ENCODE measurements at regions not wholly inside any gene's neighbourhood (a gene's known extent, or its start where the extent isn't known, plus 50 kb on each side); places are given as distances from the start of the nearest gene placed in this dataset.

GRCh38 chr15:62618846-62619504, 423.6 kb upstream of the TPM1 start:
- no peak for DNase-seq

DNA sequence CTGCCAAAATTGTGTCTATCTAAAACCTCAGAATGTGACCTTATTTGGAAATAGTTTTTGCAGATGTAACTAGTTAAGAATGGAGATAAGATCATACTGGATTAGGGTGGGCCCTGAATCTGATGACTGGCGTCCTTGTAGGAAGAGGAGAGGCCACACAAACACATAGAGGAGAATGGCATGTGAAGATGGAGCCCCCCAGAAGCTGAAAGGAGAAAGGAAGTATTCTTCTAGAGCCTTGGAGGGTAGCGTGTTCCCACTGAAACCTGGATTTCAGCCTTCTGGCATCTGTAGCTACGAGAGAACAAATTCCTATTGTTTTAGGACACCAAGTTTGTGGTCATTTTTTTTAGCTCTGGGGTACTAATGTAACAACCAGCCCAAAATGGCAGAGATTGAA, 423.0 kb upstream of the TPM1 start:
- DNase-seq = no peak

GRCh38 chr15:62622775-62623174, 419.8 kb upstream of the TPM1 start:
- no peak for DNase-seq

DNA sequence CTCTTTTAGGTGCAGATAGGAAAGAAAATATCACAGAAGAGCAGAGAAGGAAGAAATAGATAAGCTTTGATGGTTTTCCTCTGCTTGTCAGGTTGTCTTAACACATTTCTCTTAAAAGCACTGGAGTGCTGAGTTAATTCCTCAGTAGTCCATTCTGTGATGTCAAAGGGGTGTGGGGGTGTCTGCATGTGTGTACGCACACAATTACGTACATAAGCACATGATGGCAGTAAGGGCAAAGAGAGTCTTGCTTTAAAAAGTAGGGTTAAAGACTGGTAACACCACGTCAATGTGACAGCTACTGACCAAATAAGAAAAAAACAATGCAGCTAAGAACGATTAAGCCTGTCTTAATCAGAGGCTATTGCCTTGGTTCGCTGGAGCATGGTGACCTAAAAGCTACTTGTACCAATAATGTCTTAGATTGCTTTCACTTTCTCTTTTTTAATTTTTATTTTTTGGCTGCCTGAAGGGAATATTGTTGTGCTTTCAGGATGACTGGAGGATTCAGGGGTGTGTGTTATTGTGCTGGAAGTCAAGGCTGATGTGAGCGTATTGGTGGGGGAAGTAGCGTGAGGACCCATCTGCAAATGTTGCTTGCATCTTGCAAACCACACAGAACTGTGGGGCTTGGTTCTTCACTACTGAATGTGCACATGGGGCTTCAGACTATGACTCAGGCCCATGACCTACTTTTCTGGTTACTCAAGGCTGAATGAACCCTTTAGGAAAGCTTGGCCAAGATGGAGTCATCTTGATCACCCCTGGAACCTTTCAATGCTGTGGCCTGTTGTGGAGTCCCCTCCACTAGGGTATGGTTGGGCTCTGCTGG, 417.8 kb upstream of the TPM1 start:
- DNase-seq = no peak

- DNase-seq = no peak
These were observed 417.0 kb upstream of the TPM1 start for GRCh38 chr15:62625429-62626033.

DNA sequence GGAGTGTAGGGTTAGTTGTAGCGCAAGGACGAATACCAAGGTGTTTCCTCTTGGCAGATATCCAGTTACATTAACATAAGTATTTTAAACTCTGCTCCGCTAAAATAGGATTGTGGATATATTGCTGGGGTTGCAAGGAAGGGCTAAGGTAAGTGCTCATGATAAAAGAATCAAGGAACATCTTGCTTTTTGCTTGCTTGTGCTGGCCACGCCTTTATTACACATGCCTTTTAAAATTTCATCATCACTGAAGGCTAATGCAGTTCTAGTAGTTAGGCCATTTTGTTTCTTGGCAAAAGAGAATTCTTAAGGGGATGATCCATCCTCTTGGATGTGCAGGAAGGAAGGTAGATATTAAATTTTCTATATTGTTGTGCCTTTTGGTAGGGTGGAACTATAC, 415.6 kb upstream of the TPM1 start:
- no peak for DNase-seq

GRCh38 chr15:62631076-62631724, 411.3 kb upstream of the TPM1 start:
- DNase-seq = no peak

GRCh38 chr15:62636823-62637573, 405.5 kb upstream of the TPM1 start:
- DNase-seq = no peak

DNA sequence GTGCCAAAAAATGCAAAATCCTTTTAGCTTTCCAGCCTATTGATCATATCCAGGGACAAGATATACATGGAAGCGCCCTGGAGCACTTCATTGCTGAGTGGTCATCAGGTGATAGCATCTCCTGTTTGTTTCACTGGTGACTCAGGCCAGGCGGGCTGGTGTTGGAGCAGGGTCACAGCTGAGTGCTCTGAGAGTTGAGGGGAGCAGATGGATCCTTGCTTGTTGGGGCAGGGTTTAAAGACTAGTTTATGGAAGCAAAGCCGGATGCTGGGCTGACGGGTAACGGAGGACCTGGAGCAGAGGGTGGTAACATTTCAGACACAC, 405.0 kb upstream of the TPM1 start:
- DNase-seq = no peak

DNA sequence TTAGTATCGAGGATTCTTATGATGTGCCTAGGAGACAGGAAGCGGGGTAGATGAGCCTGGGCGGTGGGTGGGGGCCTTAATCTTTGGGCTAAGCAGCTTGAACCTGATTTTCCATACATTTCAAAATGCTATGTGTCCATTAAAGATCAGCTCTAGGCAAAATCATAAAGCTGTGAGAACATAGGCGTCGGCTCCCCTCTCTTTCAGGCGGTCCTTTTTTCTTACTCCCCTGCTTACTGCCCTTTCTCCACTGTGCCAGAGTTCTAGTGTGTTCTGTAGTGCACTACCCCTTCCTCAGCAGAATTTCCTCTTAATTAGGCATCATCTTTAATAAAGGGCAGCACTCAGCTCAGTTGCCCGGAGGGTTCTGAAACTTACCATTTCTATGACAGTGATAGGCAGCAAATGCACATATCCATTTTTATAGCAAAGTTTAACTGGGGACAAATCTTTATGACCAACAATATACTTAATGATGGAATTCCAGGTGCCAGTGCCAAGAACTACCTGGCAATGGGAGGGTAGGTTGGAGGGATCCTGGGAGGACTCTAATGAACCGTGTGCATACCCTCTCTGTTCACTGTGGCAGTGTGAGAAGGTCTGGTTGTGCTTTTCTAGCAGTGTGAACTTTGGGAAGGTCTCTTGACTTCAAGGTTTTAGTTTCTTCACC, 404.5 kb upstream of the TPM1 start:
- DNase-seq = no peak

DNA sequence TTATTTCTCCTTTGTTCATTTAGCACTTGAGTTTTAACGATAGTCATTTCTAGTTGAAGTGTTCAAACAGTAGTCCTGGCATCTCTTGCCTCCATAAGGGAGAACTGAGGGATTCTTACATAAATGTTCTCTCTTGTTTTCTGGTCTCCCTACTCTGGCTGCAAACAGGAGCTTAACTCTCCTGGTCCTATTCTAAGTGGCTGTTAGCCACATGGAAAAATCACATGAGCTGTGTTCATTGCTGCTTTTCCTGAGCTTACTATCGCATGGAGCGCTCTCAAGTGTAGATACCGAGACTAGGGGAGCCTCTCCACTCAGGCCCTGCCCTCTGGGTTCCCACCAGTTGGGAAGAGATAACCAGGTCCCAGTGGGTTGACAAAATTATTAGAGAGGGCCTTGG, 403.1 kb upstream of the TPM1 start:
- DNase-seq = no peak

- DNase-seq = no peak
These were observed 402.5 kb upstream of the TPM1 start for GRCh38 chr15:62639906-62640605.

DNA sequence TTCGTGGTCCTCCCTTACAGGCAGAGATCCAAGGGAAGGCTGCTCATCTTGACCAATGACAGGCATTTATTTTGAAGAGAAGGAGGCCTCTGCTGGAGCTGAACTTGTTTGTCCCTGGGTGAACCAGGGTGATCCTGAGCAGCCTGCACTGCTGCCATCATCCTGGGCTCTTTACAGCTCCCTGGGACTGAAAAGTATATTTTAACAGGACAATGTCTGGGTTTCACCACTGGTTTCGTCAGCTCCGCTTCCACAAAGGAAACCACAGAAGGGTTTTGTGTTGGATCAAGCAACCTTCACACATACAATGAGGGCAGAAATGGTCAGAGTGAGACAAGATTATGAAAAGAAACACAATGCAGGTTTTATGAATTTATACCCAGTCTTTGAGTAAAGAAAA, 400.7 kb upstream of the TPM1 start:
- DNase-seq = no peak

DNA sequence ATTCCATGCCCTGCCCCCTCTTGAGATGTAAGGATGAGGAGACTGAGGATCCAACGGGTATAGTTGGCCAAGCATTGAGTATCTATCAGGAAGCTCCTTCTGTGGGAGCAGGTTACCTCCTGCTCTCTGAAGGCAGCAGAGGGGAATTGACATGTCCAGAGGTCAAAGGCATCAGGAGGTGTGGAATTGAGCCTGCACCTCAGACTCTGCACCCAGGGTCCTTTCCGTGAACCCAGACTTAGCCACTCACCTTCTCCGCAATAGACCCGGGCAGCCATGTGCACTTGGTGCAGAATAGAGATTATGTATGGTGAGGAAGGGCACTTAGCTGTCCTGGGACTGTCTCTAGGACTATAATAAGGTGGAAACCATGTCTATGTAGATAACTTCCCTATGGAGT, 399.0 kb upstream of the TPM1 start:
- no peak for DNase-seq

DNA sequence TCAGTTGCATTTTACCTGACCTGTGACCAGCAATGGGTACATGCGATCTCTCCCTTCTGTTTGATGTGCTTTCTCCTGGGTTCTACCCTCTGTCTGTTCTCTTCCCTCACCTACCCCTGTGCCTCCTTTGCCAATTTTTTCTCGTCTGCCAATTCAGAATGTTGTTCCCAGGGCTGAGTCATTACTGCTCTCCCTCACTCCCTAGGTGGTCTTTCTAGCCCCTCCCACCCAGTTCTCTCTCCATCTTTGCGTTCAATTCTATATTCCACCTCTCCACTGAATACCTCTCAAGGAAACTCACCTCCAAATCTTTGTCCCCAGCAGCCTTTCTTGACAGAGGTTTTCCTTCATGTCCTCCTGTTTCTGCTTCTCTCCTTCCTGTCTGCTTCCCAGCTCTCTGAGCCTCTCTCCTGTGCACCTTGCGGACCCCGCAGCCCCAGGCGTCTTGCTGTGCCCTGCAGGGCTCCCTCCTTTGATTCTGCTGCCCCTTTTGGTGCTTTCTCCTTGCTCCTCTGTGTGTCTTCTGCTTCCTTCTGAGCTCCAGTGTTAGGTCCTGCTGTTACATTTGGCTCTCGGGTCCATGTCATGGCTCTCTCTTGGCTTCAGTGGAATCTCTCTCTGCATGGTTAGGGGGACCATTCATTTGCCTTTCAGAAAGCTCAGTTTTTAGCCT, 398.2 kb upstream of the TPM1 start:
- DNase-seq = no peak

DNA sequence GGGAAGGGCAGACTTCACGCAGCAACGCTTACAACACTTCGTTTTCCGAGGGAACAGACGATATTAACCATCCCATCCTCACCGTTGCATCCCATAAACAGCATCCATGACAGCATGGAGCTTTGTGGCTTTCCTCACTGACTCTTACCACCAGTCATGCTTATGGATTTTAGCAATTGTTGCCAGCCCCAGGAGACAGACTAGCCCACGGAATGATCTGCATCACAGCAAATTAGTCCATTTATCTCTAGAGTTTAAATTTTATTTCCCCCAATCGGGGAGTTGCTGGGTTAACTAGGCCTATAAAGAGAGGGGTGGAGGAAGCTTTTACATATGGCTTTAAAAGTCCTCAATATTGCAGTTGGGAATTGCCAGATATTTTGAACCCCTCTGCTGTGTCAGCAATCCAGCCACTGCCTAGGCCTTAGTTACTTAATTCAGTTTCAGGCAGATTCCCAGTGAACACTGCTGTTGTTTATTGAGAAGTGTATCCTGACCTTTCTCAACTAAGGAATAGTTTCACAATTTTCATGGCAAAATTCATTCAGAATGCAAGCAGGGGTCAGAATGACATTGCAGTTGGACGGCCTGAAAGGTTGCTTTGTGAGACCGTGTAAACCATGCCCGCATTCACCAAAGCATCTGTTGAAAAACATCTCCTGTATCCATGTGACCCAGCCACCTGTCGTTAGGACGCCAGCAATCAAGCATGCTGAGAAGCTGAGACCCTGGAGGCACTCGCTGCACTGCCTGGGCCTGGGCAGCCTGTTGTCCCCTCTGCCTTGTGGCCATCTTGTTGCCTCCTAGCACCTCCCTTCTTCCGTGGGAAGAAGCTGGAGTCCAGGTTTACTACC, 397.4 kb upstream of the TPM1 start:
- no peak for DNase-seq

- DNase-seq = no peak
These were observed 395.2 kb upstream of the TPM1 start for GRCh38 chr15:62647202-62647842.

GRCh38 chr15:62647843-62648505, 394.6 kb upstream of the TPM1 start:
- DNase-seq = no peak

- DNase-seq = no peak
These were observed 393.6 kb upstream of the TPM1 start for GRCh38 chr15:62648954-62649353.

Measured in CD4-positive, alpha-beta T cell treated with Interleukin-6 for 4 hours (primary cell).